ENCODE measurements at regions not wholly inside any gene's neighbourhood (a gene's known extent, or its start where the extent isn't known, plus 50 kb on each side); places are given as distances from the start of the nearest gene placed in this dataset.

GRCh38 chr12:46446645-46447044 lies 74.1 kb upstream of the SLC38A2 start:
- TF ChIP-seq POLR2A (IDR thresholded peaks at IDR 0.05; ENCODE audit: low read depth, low read length) (no peak), POLR2AphosphoS5 (IDR thresholded peaks at IDR 0.05; ENCODE audit: low read depth, low read length) (no peak), TAF1 (IDR thresholded peaks at IDR 0.05; ENCODE audit: borderline replicate concordance, low read depth, low read length) (no peak)

Data from GM12892 (cell line).